ENCODE measurements at regions not wholly inside any gene's neighbourhood (a gene's known extent, or its start where the extent isn't known, plus 50 kb on each side); places are given as distances from the start of the nearest gene placed in this dataset.
"Not testable (repeated sequence)": the region's sequence is repeated elsewhere in the genome, so short reads cannot be mapped to it uniquely, and the experiment has no call there.

DNA sequence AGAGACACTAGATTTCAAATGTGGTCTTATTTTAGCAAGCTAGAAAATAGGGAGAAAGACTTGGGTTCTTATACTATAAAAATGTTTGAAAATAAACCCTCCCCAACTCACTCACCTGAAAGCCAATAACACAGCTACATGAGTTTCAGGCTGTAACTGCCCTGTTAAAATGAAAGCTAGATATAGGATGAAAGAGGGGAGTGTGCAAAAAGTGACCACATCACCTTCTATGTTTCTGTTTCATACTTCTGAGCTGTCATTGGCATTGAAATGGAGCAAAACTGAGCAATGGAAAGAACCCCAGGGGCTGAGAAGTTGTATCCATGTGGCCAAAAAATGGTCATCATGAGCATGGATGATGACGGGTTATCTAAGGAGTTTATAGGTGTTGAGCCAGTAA, 148.1 kb upstream of the TENT5A start:
- DNase-seq: no peak

DNA sequence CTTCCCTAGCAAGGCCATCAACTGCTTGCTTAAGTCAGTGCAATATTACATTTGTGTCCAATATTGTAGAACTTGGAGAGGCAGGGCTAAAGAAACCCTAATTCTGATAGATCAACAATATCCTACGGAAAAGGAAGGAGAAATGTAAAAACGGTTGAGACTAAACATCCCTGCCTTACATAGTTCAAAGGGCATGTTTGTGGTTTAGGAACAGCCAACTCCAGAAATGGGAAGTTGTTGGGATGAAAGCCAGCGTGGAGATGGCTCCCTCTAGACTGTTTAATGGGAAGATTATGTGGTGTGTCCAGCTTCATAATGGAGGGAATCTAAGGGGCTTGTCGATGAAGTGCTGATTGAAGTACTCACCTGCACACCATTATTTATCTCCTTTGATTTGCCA, 145.3 kb upstream of the TENT5A start:
- DNase-seq: no peak

DNA sequence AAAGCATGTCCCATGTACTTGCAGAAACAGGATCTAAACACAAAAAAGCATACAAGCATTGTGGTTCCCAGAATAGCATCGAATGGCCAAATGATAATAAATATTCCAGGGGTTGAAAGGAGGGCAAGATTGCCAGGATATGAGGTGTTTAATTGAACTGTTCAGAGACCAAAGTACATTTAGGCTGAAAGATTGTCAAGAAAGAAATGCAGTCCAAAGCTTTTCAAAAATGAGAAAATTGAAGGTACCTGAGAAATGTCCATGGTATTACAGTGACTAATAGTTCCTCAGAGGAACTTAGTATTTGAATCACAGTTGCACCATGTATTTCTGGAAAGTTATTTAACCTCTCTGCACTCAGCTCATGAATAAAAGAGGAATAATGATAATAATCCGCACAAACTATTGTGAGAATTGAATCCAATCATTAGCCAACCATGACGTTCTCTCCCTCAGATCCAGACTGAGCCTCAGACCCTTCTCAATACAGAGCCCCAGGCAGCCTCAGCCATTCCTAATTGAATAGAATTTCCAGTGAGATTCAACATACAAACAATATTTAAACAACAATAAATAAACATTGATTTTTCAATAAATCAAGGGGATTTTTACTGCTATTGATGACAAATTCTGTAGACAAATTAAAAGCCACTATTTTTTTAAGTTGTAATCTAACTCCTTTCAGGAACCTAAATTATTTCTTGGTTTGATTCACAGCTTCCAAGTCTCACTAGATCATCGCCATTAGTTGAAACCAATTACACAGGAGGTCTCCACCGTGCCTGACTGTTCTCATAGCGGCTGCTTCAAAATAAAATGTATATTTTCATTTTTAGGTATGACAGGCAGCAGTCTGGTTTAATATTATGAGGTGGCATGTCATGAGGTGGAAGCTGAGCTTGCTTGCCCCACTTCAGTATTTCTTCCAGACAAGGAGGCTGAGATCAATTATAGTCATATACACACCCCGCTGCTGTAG, 144.3 kb upstream of the TENT5A start:
- DNase-seq: no peak

DNA sequence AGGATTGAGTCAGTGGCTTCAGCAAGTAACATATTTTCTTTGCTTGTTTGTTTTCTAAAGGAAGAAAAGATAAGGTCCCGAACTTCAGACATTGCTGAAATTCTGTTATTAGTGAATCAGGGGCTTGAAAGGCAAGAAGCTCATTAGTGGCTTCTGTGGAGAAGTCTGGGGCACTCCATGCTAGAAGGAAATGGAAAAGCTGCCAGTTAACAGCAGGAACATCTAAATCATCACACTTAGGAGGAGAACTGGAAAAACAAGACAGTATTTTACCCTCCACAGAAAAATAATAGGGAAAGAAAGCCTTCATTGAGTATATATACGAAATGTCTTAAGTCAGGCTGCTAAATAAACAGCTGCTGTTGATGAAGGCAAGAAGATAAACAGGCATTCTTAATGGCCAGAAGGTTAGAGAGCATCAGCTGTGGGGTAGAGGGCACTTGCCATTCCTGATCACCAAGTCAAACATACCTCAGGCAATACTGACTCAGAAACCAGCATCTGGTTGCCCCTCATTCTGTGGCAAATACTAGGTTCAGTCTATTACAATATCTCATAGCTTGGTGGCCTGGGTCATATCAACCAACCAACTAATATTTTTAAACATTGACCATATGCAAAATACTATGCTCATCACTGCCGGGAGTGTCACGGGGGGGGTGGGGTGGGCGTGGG, 143.2 kb upstream of the TENT5A start:
- DNase-seq: no peak

GRCh38 chr6:81894788-81895271, 142.3 kb upstream of the TENT5A start:
- DNase-seq: peak in 1 of 2 experiments; percentile 50

DNA sequence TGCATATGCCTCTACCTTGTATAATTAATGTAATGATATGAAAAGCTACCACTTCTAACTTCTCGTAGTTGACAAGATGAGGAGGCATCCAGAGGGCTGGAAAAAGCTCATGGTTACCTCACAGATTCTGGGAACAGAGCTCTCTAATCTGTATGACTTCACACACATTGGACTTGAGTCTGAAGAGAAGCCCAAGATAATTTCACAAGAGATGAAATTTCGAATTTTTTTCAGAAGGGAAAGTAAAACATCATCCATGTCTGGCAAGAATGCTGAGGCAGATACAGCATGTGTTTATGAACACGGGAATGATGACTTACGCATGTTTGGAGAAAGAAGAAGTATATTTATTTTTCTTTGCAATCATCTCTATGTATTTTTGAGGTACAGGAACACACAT, 141.8 kb upstream of the TENT5A start:
- no peak for DNase-seq

GRCh38 chr6:81892891-81893290, 140.4 kb upstream of the TENT5A start:
- no peak for DNase-seq

GRCh38 chr6:81891874-81892273, 139.4 kb upstream of the TENT5A start:
- DNase-seq: no peak

DNA sequence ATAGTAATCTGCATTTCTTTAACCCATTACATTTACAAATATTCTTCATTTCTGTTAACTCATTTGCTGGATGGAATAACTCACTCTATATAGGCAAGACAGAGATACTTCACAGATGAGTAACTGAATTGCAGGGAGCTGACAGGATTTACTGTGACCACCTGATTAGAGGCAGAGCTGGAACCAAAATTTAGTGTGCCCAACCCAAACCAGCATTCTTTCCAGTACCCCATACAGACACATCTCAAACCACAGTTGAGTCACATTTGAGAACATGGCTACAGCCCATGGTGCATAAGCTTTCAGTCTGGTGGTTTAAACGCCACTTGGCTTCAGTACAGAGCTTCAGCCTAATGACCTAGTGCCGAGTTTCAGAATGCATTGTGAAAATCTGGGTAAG, 138.4 kb upstream of the TENT5A start:
- no peak for DNase-seq

- no peak for DNase-seq
Observed at GRCh38 chr6:81889377-81890053, 137.0 kb upstream of the TENT5A start.

- DNase-seq: not testable (repeated sequence)
Observed at GRCh38 chr6:81886909-81887308, 134.4 kb upstream of the TENT5A start.

DNA sequence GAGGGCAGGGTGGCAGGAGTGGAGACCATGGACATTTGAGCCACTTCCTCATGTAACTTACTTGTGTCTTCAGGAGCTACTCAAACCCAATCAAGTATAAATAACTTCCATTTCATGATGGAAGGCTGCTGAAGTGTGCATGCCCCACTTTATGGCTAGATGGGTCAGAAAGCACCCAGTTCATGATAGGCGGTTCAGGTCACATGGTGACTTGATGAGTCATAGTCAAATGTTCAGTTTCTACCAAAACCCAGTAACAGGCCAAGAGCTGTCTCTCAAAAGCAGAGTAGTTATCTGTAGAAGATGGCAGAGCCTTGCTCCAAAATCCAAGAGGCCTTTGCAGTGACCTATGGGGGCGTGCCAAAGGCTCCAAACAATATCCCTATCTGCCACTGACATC, 133.7 kb upstream of the TENT5A start:
- no peak for DNase-seq

DNA sequence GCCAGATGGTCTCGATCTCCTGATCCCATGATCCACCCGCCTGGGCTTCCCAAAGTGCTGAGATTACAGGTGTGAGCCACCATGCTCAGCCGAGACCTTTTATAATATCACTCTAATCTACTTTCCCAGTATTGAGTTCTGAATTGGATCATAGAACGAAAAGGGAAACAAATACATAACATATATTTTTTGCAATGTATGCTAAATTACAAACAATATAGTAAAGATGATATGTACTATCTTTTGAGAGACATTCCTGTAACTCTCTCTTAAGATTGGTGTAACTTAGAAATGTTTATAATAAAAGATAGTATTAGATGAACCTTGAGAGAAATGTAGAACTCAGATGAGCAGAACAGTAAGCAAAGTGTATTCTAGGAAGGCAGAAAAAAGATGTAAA, 129.2 kb upstream of the TENT5A start:
- DNase-seq: no peak

DNA sequence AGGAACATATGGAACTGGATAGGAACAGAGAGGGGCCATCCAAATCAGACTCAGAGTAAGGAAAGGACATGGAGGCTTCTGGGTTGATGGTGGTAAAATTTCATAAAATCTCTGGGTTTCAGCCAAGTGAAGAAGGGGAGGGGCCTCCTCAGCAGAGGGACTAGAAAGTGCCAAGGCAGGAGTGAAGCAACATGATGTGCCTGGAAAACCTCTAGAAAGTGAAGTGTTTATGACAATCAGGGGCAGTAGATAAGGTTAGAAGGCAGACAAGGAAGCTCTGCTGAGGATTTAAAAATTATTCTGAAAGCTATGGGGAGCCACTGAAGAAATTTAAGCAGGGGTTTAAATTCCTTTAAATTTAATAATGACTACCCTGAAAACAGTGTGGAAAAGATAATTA, 126.0 kb upstream of the TENT5A start:
- no peak for DNase-seq

- no peak for DNase-seq
Observed at GRCh38 chr6:81876971-81877370, 124.5 kb upstream of the TENT5A start.

DNA sequence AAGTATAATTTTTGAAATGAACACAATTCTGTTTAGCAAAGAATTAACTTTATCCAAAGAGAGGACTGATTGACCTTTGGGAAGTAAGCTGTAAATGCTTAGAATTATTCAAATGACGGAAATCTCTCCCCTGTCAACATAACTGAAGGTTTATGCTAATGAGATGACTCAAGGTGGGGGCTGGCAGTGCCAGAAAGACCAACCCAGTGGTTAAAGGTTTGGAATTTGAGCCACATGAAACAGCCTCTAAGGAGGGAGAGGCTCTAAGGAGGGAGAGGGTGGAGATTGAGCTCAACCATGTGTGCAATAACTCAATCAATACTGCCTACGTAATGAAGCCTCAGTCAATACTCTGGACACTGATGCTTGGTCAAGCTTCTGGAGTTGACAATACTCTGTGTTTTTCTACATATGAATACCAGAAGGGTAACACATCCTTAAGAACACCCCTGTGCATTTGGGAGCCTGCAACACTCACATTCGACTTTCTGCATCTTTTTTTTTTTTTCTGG, 123.4 kb upstream of the TENT5A start:
- no peak for DNase-seq

GRCh38 chr6:81869749-81870508, 117.4 kb upstream of the TENT5A start:
- not testable (repeated sequence) for DNase-seq

GRCh38 chr6:81865712-81866111, 113.2 kb upstream of the TENT5A start:
- no peak for DNase-seq

DNA sequence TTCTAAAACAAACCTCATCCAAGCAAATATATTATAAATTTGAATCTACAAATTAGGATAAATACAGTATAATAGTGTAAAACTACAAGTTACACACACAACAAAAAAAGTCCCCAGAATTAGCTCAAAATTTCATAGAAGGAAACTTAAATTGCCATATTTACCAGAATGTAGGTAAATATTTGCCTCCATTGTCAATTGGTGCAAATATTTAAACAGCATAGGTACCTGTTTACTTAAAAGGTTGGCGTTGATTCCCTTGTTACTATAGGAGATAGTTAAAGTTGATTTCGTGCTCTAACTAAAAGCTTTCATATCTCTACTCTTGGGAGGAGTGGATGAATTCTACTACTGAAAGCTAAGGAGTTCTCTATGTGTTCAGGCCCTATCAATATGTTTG, 111.6 kb upstream of the TENT5A start:
- no peak for DNase-seq

DNA sequence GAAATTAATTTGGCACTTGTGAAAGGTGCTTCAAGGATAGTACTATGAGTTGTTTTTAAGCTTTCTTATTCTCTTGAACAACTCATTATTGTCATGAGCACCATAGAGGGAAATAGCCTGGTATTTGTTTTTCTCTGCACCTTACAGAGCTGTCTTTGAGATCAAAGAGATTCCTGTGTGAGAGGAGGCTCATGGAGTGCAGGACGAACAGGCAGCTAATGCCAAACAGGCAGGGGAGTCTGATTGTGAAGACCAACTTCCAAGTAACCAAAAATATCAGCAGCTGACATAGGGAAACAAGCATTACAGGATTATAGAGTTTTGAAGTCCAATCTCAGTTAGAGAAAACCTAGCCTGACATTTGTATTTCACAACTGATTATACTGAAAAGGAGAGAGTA, 110.6 kb upstream of the TENT5A start:
- DNase-seq: no peak

- DNase-seq: no peak
Observed at GRCh38 chr6:81861281-81861680, 108.8 kb upstream of the TENT5A start.

DNA sequence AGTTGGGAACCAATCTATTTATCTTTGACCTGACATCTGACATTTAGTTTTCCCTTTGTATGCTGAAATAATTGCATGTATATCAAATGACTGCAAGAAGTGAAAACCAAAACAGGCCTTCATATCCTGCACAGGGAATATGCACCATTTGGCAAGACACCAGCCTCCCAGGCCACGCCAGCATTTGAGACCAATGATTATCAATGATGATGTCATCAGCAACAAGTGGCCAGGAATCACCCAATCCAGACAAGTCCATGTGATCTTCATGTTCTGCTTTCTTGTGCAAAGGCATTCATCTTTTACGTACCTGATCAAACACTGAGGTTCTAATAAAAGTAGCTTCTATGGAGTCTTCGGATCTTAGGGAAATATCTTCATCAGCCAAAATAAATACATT, 107.4 kb upstream of the TENT5A start:
- DNase-seq: no peak

GRCh38 chr6:81857812-81858211, 105.3 kb upstream of the TENT5A start:
- no peak for DNase-seq

Measured in NCI-H526 (cell line).